HS-5 (cell line): ENCODE measurements at regions not wholly inside any gene's neighbourhood (a gene's known extent, or its start where the extent isn't known, plus 50 kb on each side); places are given as distances from the start of the nearest gene placed in this dataset.
"Not testable (repeated sequence)": the region's sequence is repeated elsewhere in the genome, so short reads cannot be mapped to it uniquely, and the experiment has no call there.

Source experiments
- DNase-seq: peaks from one replicate; pipeline ENCODE4 v3.0.0-alpha.2; 2012; ENCODE audit warnings: low read depth

GRCh38 chr13:81664872-81665271 lies 1323.9 kb upstream of the SPRY2 start:
- no peak for DNase-seq

- no peak for DNase-seq
Measured at GRCh38 chr13:81659984-81660383, 1319.1 kb upstream of the SPRY2 start.

GRCh38 chr13:81658598-81659370 lies 1317.9 kb upstream of the SPRY2 start:
- no peak for DNase-seq

GRCh38 chr13:81639984-81640582 lies 1299.2 kb upstream of the SPRY2 start:
- no peak for DNase-seq

- no peak for DNase-seq
Measured at GRCh38 chr13:81637457-81637856, 1296.5 kb upstream of the SPRY2 start.

GRCh38 chr13:81636120-81636519 lies 1295.2 kb upstream of the SPRY2 start:
- no peak for DNase-seq

- DNase-seq, result no peak
Measured at GRCh38 chr13:81615031-81615430, 1274.1 kb upstream of the SPRY2 start.

GRCh38 chr13:81610644-81611043 lies 1269.7 kb upstream of the SPRY2 start:
- DNase-seq, result no peak

- no peak for DNase-seq
Measured at GRCh38 chr13:81609335-81609734, 1268.4 kb upstream of the SPRY2 start.

GRCh38 chr13:81606074-81606473 lies 1265.1 kb upstream of the SPRY2 start:
- DNase-seq, result no peak

GRCh38 chr13:81602241-81602640 lies 1261.3 kb upstream of the SPRY2 start:
- DNase-seq, result no peak

- DNase-seq, result no peak
Measured at GRCh38 chr13:81597101-81597500, 1256.2 kb upstream of the SPRY2 start.

- no peak for DNase-seq
Measured at GRCh38 chr13:81596224-81596753, 1255.4 kb upstream of the SPRY2 start.

- DNase-seq, result no peak
Measured at GRCh38 chr13:81591528-81592220, 1250.7 kb upstream of the SPRY2 start.

GRCh38 chr13:81582381-81582780 lies 1241.5 kb upstream of the SPRY2 start:
- no peak for DNase-seq

- DNase-seq, result no peak
Measured at GRCh38 chr13:81577601-81578195, 1236.8 kb upstream of the SPRY2 start.

GRCh38 chr13:81568824-81569223 lies 1227.9 kb upstream of the SPRY2 start:
- no peak for DNase-seq

GRCh38 chr13:81565849-81566248 lies 1224.9 kb upstream of the SPRY2 start:
- DNase-seq, result no peak

GRCh38 chr13:81563091-81563490 lies 1222.2 kb upstream of the SPRY2 start:
- no peak for DNase-seq

GRCh38 chr13:81562598-81562997 lies 1221.7 kb upstream of the SPRY2 start:
- no peak for DNase-seq

GRCh38 chr13:81551036-81551435 lies 1210.1 kb upstream of the SPRY2 start:
- DNase-seq, result no peak

- DNase-seq, result not testable (repeated sequence)
Measured at GRCh38 chr13:81546294-81546693, 1205.4 kb upstream of the SPRY2 start.

- DNase-seq, result no peak
Measured at GRCh38 chr13:81540777-81541176, 1199.9 kb upstream of the SPRY2 start.
